ENCODE measurements at regions not wholly inside any gene's neighbourhood (a gene's known extent, or its start where the extent isn't known, plus 50 kb on each side); places are given as distances from the start of the nearest gene placed in this dataset.

DNA sequence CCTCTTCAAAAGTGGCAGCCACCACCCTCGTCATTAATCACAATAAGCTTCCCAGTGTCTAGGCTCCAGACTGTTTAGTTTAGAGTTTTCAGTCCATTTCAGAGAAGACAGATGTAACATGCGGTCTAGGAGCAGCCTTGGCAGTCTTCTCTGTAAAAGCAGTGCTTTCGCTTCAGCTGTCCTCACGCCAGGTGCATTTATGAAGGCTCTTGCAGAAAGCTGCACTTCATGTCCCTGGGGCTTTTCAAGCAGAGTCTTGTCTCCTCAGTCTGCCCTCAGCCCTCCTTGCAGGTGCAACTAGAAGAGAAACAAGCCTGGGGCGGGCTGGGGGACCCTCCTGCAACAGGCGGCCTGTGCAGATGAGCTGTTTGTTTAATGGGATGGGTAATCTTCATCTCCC lies 281.9 kb downstream of the DRD1 start:
- peak in 1 of 2 experiments; percentile 12 for DNase-seq

DNA sequence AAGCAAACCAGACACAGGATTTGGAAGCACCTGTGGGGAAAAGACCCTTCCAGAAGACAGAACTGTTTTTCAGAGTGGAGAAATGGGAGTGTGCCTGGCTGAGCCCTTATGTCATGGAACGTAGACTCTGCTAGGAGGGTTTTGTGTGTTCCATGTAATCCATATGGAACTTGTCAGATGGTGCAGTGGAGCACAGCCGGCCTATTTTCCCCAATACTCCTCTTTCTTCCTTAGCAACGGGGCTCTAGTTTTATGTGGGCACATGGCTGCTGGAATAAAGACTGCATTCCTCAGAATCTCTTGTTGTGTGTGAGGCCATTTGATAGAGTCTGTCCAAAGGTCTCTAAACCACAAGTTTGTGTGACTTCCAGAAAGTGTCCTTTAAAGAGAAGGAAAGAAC lies 284.0 kb downstream of the DRD1 start:
- no peak for DNase-seq

DNA sequence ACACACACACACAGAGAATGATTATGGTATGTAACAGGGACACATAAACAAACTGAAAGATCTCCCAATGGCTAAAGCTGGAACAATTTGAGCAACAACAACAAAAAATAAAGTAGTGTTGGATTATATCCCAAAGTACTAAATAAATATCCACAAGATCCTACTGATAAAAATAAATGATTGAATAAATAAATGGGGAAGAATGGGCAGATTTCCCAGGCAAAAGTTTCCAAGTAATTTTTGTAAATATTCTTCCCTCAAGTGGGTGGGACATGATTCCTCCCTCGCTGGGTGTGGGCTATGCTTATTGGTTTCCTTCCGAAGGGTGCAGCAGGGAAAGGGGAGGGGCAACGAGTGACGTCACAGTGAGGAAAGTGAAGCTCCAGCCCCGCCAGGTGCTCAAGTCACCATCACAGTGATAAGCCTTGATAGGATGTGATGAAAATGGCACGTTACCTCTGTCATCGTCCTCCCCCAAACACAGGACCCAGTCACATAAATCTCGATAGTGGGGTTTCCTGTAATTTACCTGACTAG lies 295.3 kb downstream of the DRD1 start:
- no peak for DNase-seq

DNA sequence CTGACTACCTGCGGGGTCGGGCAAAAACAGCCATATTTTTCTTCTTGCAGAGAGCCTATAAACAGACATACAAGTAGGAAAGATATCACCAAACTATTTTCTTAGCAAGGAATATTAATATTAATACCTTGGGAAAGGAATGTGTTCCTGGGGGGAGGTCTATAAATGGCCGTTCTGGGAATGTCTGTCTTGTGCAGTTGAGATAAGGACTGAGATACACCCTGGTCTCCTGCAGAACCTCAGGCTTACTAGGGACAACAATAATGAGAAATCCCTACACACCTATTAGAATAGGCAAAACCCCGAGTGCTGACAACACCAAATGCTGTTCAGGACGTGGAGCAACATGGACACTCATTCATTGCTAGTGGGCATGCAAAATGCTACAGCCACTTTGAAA lies 297.2 kb downstream of the DRD1 start:
- no peak for DNase-seq

DNA sequence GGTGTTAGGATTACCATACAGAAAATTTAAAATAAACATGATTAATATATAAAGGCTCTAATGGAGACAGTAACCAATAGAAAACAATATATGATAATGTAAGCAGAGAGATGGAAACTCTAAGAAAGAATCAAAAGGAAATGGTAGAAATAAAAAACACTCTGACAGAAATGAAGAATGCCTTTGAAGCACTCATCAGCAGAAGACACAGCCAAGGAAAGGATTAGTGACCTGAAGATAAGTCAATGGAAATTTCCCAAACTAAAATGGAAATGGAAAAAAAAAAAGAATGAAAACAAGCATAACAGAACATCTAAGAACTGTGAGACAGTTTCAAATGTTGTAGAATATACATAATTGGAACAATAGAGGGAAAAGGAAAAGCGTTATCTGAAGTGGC lies 302.6 kb downstream of the DRD1 start:
- no peak for DNase-seq

DNA sequence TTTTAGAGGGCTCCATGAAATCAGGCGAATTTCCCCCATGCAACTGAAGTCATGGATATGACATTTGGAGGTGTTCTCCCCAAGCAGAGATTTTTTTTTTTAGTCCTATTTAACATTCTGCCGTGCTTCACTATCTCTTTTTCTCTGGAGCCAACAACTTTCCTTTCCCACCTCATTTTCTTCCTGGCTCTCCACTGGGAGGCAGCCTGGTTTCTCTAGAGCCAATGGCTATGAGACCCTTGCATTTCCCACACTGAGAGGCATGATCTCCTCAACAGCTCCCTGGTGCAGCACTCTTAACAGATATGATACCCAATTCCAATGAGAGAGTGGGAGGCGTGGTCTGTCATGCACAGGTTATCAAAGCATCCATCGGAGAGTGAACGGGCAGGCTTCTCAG lies 310.8 kb downstream of the DRD1 start:
- DNase-seq: no peak

DNA sequence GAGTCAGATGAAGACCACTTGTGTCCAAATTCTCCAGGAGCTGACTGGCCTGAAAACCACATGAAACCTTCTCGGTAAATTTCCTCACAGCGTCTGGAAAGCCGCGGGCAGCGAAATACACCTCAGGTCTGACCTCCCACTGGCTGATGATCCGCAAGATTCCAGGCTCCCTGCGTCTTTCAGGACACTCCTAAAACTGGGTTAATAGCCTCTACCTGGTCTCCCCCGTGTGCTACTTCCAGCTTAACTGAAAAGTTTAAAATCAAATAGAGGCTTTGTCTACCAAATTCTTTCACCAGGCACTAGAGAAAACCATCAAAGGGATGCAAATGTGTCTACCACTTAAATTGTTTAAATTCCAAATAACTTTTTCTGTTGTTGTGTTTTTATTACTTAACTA lies 312.6 kb downstream of the DRD1 start:
- DNase-seq: no peak

DNA sequence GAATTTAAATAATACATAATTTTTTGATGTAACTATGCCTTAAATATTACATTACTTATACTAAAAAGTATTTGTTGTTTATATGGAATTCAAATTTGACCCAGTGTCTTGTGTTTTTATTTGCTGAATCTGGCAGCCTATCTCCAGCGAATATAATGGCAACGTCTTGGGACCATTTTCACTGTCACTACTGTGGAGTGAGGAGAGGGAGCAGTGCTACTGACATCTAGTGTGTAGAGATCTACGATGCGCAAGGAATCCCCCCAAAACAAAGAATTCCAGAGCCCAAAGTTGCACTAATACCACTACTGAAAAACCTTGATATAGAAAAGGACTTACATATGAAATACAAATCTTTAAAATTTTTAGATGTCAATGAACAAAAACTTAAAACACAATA lies 314.4 kb downstream of the DRD1 start:
- no peak for DNase-seq

DNA sequence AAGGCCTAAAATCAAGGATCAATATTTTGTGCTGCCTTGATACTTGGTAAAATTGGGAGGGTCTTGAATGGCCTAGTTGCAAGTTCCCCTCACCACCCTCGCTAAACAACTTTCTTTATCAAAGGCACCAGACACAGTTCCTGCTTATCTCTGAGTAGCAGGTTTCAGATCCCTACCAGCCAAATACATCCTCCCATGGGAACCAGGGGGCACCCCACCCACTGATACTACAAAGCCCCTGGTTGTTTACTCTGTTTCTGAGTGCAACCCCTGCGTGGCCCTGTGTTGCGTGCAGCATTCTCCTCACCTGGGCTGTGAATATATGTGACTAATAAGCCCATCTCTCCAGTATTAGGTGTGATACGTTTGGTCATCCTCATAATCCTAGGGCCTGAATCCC lies 314.9 kb downstream of the DRD1 start:
- DNase-seq: no peak

DNA sequence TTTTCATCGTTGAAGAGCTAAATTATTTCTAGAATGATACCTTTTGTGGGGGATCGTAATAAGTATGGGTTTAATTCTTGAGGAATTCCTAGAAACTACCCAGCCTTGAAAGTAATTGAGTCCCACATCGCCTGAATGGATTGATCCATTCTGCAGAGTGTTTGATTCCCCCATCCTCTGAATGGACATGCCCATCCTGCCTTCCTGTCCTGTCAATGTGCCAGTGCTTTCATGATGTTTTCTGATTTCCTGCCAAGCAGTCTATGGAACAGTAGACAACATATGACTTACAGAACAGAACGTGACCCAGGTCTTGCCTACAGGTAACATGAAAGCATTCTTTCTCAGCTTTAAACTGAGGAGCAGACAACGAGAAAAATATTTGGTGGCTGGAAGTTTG lies 319.2 kb downstream of the DRD1 start:
- DNase-seq: no peak

DNA sequence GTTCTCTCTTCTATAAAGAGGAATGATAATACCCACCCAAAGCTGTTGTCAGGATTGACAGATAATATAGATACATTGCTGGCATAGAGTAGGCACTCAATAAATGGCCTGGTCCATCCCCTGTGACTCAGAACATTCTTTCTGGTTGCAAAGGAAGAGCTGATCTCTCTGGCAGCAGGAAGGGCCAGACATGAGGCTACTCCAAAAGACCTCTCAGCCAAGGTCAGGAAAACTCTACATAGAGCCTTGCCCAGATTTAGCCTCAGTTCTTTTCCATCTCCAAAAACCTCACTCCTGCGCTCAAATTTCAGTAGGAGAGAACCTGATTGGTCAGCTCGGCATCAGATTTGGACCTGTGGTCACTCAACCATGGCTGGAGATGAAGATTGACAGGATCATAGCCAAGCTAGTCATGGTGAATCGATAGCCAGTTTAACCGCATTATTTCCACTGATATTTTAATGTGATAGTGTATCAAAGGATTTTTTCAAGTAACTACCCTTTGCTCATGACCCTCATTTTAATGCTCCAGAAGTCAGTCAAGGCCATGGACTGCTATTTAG lies 319.6 kb downstream of the DRD1 start:
- DNase-seq: no peak

DNA sequence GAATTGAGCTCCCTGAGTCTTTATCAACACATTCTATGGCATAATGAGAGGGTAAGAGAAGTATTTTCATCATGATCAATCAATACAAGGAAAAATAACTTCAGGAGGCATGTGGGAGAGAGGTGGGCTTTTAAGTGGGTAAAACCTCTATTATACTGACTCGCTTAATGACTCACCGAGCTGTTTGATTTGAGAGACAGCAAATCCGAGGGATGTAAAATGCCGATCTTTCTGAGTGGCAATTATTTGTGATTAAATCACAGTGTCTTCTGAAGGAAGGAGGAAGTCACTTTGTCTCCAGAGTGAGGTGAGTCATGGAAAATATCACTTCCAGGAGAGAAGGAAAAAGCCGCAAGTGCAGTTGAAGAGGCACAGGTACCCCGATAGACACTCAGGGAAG lies 320.4 kb downstream of the DRD1 start:
- no peak for DNase-seq

DNA sequence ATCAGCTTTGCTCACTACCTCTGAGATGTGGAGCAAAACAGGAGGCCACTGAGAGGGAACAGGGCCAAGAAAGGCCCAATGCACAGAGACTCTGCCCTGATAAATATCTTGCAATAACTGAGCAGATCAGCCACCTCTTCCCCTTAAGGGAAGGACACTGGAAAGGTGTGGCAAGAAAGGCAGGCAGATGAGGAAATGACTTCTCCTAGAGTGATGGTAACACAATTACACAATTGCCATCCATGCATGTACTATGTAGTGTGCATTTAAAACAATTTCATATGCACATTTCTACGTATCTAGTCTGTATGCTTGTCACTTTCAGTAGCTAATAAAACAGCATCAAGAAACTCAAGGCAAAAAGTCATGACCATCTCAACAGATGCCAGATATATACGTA lies 322.5 kb downstream of the DRD1 start:
- no peak for DNase-seq

DNA sequence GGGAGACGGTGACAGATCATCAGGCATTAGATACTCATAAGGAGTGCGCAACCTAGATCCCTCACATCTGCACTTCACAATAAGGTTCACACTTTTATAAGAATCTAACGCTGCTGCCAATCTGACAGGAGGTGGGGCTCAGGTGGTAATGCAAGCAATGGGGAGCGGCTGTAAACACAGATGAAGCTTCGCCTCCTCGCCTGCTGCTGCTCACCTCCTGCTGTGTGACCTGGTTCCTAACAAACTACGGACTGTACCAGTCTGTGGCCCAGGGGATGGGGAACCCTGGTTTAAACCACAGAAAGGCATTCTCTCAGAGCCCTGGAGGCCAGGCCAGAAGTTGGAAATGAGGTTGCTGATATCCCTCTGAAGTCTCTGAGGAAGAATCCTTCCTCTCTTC lies 323.6 kb downstream of the DRD1 start:
- no peak for DNase-seq

DNA sequence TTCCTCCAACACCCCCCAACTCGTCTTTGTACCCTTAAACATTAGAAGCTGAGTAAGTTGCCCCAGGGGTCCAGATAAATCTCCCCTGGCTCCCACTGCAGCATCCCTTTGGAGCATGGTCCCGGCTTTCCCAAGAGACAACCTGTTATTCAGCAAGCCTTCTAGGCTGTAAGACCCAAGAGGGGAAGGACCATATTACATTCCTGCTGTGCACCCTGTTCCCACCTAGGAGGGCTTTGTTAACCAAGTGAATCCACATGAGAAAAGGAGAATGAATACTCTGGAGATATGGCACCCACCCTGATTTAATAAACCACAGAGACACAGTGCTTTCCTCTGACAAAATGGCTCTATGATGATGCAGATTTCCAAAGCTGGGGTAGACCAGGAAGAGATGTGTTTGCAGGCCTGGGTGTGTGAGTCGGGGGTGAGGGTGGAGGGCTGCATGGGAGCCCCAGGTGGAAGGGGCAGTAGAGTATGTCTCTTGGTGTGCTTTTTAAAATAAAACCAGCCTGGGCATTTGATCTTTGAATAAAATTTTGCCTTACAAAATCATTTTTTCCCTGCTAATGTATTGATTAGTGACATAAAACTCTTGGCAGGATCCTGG lies 325.2 kb downstream of the DRD1 start:
- DNase-seq: no peak

DNA sequence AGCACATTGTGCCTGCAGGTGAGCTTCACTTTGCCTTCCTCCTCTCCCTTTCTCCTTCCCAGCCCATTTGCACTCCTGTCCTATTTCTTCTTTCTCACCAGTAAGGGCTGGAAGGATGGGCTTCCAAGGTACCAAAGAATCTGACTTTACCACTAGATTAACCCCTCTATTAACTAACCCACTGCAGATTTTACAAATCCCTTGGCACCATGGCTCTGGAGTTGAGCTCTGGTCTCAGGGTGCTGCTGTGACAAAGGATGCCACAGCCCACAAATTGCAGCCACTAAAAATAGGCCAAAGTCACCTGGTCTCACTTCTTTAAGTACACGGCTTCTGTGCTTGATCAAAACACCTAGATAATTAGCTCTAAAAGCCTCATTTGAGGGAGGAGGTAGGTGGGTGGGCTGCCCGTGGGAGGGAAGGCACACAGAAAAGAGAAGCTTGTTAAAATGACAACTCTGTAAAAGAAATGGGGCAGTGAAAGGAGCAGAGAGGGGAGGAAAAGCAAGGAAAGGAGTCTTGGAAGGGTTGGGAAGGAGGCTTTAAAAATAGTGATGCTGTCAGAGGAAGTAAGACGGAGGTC lies 327.4 kb downstream of the DRD1 start:
- DNase-seq: no peak

DNA sequence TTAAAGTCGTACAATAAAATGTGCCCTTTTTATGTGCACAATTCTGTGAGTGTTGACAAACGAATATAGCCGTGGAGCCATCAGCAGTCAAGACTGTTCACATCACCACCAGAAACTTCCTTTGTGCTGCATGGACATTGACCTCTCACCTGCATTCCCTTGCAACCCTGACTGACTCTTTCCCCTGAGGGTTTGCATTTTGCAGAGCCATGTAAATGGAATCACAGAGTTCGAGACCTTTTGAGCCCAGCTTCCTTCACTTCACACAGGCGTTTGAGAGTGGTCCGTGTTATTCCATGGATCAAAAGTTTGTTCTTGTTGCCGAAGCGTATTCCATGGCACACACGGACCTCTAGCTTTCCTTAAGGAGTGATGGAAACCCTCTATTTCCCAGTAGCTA lies 328.2 kb downstream of the DRD1 start:
- DNase-seq: no peak

DNA sequence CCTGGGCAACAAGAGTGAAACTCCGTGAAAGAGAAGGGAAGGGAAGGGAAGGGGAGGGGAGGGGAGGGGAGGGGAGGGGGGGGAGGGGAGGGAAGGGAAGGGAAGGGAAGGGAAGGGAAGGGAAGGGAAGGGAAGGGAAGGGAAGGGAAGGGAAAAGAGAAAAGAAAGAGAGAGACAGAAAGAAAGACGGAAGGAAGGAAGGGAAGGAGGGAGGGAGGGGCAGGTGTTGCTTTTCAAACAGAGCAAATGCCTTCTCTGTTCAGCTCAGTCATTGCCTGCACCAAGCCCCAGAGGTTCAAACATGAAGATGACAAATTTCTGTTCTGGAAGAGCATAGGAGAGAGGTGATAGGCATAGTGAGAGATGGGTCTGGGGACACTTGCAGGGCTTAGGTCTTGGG lies 330.0 kb downstream of the DRD1 start:
- no peak for DNase-seq

DNA sequence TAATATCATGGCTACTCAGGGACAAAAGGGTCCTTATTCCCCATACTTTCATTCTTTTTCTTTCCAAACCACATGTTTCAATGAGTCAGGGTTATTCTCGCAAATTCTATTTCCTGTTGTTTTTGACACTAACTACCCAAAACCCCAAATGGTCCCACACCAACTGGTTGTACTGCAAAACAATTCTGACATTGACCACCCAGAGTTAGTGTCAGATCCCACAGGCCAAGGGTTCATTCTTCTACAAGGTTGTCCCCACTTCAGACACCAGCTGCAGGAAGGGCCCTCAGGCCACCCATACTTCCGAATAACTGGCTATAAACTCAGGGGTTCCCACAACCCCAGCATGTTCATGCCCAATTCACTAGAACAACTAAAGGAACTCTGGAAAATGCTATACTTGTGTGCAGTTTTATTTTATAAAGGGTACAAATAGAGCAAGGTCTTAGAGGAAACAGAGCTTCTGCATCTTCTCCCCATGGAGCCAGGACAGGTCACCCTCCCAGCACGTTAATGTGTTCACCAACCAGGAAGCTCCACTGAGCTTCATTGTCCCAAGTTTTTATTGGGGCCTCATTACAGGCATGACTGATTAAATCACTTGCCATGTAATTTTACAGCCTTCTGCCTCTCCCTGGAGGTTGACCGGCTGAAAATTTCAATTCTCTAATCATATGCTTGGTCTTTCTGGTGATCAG lies 334.8 kb downstream of the DRD1 start:
- DNase-seq: no peak

DNA sequence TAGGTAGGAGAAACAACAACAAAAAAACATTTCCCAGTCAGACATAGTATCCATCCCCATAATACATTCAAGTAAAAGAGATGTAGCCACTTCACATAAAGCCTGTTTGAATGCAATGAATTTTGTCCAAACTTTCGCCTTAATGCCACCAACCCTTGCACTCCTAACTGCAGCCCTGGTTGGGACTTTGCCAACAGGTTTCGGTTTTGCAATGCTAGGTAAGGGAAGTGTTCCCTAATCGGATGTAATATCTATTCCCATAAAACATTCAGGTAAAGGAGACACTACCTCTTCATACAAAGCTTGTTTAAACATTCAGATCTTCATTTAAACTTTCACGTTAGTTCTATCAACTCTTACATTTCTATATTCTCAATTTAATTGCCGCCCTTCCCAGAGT lies 336.1 kb downstream of the DRD1 start:
- no peak for DNase-seq

DNA sequence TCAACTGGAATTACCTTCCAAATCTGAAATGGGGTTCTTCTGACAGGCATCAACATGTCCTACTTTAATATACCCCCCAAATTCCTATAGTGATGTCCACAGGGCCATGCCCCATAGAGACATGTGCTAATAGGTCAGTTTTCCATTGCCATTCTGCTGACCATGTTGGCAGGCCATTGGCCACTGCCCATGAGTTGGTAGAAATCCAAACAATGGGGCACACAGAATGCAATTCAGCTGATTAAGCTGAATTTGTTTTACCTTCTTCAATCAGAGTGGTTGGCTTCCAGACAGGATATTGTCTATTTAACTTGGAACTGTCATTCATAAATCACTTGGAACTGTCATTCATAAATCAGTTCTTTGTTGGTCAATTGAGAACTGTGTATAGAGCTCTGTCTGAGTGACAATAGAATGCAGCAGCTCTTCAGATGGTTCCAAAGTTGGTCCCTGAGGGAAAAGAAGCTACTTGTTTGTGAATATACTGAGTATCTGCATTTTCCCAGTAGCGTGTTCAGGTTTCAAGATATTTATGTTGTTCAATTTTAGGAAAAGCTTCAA lies 336.9 kb downstream of the DRD1 start:
- DNase-seq: no peak

DNA sequence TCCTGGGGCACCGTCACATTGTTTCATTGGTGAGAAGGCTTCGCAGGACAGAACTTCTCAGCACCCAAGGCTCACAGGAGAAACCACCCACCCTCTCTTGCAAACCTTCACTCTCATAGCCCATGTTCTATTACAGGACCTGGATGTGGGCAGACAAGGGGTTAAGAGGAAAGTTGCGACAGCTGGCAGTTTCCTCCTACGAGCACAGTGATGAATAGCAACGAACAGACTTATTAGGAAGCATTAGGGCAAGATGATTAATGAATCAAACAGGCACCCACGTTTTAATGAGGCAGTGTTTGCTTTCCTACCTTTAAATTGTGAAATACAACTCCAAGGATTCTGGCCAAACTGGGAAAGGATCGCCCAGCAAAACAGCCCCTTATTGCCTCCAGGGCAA lies 339.3 kb downstream of the DRD1 start:
- DNase-seq: no peak

DNA sequence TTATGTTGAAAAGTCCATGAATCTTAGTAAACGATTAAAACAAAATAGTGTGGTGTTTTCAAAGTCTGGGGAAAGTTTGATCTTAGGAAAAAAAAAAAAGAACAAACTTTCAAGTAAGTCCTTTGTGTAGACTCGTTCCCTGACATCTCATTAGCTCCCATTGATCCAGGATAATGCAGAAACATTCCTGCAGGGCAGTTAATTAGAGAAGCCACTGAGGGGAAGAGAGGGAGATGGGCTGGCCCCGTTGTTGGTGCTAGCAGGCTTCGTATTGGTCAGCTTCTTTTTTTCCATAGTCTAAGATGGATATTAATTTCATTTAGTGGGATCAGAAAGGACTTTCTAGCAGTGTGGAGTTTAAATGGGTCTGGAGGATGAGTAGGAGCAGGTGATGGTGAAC lies 340.2 kb downstream of the DRD1 start:
- no peak for DNase-seq

DNA sequence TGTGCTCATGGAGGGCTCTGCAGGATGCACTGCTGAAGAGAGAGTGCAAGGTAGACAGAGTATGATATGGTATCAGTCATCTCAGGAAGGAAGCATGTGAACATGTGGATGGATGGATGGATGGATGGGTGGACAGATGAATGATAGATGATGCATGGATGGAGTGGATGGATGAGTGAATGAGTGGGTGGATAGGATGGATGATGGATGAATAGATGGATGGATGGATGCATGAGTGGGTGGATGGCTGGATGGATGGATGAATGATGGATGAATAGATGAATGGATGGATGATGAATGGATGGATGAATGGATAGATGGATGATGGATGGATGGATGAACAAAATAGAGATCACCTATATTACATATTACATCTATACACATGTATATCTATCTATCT lies 341.3 kb downstream of the DRD1 start:
- no peak for DNase-seq
